ENCODE measurements at regions not wholly inside any gene's neighbourhood (a gene's known extent, or its start where the extent isn't known, plus 50 kb on each side); places are given as distances from the start of the nearest gene placed in this dataset.

DNA sequence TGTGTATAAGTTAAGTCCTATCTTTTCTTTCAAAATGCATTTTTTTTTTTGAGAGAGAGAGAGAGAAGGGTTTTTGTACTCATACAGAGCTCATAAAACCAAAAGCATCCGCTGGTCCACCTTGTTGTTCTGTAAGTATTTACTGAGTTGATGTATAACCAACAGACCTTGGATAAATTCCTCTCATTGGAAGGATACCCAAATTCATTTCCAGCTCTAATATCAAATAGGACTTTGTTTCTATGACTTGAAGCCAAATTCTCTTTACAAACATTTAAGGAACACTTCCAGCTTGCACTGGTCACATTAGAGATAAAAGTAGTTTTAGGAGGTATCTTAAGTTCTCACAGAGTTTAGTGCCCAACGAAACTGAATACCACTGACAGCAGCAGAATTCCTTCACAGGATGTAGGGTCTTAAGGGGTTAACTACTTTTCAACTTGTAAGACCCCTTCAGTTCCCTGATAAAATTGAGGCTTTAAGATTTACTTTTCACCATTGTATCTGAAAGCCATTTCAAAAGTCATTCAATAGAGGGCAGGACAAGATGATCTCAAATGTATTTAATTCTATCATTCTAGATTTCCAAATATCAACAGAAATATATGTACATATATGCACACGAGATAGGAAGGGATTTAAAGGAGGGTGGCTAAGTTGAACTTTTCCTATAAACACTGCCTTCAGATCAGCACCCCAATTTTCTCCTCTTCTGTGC, 1398.5 kb upstream of the CELF4 start:
- ATAC-seq (no peak), DNase-seq (ENCODE audit: low spot score in 2 of 2) (no peak)
- Mint-ChIP-seq H3K36me3 (no peaks in the 10 kb centered on the region), H3K9me3 (no peaks in the 10 kb centered on the region), H3K27ac (no peak overlapping the region)

DNA sequence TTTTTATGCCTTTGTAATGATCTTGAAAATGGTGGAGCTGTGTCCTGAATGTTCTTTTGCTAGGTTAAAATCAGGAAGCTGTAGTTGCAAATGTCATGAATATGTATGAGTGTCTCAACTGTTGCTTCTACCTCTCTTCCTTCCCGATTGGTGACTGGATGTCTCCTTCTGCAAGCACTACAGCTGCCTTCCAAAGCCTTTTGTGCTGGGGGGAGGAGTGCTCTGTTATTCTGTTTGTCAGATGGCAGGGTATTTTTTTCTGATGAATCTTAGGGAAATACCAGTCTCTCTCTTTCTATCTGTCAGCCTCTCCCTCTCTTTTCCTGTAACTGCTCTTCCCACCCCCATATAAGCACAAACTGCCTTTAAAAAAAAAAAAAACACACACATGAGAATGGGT, 1396.3 kb upstream of the CELF4 start:
- H3K27ac Mint-ChIP-seq, result no peak overlapping the region
- ATAC-seq, result no peak
- no peaks in the 10 kb centered on the region for H3K9me3 Mint-ChIP-seq
- H3K36me3 Mint-ChIP-seq, result no peaks in the 10 kb centered on the region
- DNase-seq (ENCODE audit: low spot score in 2 of 2), result no peak

DNA sequence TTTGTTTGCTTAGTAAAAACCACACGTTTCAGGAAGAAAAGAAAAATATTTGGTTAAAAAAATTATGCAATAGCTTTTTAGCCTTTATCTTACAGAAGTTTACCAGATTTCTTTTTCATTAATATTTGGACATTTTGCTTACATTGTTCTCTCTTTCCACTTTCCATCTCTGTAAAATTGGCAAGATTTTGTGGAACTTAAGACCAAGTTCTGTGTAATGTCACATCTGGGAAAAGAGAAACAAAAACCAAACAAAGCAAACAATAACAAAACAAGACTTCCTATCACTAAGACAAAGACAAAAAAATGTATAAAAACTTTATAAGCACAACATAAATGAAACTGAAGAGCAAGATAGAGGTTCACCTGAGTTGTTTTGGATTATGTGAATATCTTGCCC, 1392.1 kb upstream of the CELF4 start:
- no peaks in the 10 kb centered on the region for H3K36me3 Mint-ChIP-seq
- no peak for ATAC-seq
- H3K9me3 Mint-ChIP-seq, result no peaks in the 10 kb centered on the region
- DNase-seq (ENCODE audit: low spot score in 2 of 2), result no peak
- peak overlapping the region in 1 of 2 donors; percentile 13 for H3K27ac Mint-ChIP-seq

DNA sequence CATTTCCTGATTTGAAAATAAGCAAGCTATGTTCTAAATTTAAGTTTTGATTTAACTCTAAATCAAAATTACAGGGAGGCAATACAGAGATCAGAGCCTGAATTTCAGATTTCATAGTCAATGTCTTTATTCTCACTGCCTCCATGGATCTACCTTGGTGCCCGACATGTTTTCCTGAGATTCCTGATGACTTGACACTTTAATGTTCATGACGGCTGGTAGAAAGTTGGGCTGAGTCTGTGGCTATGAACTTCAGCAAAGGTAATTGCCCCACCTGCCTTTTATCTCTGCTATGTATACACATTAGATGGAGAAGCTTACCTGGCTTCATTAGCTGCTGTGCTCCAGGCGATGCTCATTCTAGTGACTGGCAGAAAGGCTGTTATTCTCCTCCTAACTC, 1390.5 kb upstream of the CELF4 start:
- ATAC-seq (no peak), DNase-seq (ENCODE audit: low spot score in 2 of 2) (no peak)
- no peaks in the 10 kb centered on the region for H3K9me3 Mint-ChIP-seq
- no peak overlapping the region for H3K27ac Mint-ChIP-seq
- no peaks in the 10 kb centered on the region for H3K36me3 Mint-ChIP-seq

DNA sequence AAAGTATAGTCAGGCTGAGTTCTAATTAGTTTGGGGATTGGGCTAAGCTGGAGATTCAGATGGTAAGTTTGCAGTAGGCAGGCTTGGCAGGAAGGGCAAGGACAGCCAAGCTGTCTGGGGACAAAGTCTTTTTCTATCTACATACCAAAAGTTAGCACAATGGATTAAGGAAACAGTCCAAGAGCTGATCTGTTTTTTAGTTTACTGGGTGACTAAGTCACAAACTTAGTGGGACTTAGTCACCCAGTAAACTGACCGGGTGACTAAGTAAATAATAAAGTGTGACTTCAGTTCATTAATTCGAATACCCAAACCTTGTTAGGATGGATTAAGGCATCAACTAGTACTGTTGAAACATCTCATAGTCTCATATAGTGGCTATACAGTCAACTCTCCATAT, 1386.0 kb upstream of the CELF4 start:
- DNase-seq (ENCODE audit: low spot score in 2 of 2) (no peak), ATAC-seq (no peak)
- Mint-ChIP-seq H3K9me3 (no peaks in the 10 kb centered on the region), H3K27ac (no peak overlapping the region), H3K36me3 (no peaks in the 10 kb centered on the region)

DNA sequence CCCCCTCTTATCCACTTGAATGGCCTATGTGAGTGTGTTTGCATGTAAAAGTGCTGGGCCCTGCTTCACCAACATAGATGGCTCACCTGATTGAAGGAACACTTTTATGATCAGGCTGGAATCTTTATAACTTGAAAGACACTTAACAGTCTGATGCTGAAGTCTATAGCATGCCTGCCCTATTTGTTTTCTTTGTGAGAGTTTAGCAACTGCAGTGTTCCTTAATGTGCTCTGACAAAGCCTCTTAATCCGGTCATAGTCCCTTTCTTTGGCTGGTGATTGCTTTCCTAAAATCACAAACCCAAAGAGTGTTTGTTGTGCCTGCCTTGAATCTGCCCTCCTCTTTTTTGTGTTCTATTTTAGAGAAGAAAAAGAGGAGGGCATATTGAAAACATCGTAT, 1382.8 kb upstream of the CELF4 start:
- Mint-ChIP-seq H3K9me3 (peaks cover 3 to 7% of the 10 kb centered on the region in 2 donors), H3K27ac (no peak overlapping the region), H3K36me3 (peaks cover 5% of the 10 kb centered on the region in 2 donors)
- DNase-seq (ENCODE audit: low spot score in 2 of 2) (no peak), ATAC-seq (no peak)

DNA sequence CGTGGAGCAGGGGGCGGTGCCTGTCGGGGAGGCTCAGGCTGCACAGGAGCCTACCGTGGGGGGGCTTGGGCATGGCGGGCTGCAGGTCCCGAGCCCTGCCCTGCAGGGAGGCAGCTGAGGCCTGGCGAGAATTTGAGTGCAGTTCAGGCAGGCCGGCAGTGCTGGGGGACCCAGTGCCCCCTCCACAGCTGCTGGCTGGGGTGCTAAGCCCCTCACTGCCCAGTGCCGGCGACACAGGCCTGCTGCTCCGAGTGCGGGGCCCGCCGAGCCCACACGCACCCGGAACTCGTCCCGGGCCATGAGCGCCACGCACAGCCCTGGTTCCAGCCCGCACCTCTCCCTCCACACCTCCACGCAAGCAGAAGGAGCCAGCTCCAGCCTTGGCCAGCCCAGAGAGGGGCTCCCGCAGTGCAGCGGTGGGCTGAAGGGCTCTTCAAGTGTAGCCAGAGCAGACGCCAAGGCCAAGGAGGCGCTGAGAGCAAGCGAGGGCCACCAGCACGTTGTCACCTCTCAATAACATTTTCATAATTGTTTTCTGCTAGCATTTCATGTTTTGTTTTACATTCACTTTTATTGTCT, 1378.9 kb upstream of the CELF4 start:
- DNase-seq (ENCODE audit: low spot score in 2 of 2) (no peak), ATAC-seq (no peak)
- Mint-ChIP-seq H3K36me3 (peaks cover 20 to 25% of the 10 kb centered on the region in 2 donors), H3K27ac (no peak overlapping the region), H3K9me3 (peaks cover 21 to 25% of the 10 kb centered on the region in 2 donors)

DNA sequence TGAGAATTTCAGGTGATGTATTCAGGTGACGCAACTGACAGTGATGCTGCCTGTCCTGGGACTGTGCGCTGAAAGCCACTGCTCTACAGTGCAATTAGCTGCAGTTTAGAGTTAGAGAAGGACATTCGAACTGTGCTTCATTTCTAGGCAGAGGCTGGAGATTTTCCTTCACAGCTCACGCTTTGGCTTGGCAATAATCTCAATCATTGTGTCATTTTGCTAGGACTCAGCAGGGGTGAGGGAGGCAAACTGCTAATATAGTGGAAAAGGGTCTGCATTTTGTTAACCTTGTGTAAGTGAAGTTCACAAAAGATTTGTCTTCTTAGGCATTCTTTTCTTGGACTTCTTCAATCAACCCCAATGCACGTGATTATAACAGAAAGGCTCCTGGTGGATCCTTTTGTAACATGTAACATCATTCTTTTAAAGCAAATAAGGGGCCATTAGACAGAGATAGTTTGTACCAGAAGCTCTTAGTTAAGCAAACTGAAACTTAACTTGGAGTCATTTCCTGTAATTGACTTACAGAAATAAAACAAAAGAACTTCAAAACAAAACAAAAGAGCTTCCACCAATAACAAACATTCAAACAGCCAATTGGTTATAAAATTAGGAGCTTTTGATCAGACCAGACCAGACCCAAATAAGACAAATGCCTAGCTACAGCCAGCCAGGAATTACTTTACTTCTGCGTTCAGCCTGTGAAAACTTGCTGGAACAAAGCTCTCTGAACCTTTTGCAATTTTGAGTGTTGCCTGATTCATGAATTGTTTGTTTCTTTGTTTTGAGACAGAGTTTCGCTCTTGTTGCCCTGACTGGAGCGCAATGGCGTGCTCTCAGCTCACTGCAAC, 1376.3 kb upstream of the CELF4 start:
- ATAC-seq, result peak in 1 of 2 donors; percentile 14
- peaks cover 20 to 44% of the 10 kb centered on the region in 2 donors for H3K36me3 Mint-ChIP-seq
- peak overlapping the region; percentile 87 to 98 for H3K27ac Mint-ChIP-seq
- peaks cover 21 to 35% of the 10 kb centered on the region in 2 donors for H3K9me3 Mint-ChIP-seq
- DNase-seq (ENCODE audit: low spot score in 2 of 2), result no peak

DNA sequence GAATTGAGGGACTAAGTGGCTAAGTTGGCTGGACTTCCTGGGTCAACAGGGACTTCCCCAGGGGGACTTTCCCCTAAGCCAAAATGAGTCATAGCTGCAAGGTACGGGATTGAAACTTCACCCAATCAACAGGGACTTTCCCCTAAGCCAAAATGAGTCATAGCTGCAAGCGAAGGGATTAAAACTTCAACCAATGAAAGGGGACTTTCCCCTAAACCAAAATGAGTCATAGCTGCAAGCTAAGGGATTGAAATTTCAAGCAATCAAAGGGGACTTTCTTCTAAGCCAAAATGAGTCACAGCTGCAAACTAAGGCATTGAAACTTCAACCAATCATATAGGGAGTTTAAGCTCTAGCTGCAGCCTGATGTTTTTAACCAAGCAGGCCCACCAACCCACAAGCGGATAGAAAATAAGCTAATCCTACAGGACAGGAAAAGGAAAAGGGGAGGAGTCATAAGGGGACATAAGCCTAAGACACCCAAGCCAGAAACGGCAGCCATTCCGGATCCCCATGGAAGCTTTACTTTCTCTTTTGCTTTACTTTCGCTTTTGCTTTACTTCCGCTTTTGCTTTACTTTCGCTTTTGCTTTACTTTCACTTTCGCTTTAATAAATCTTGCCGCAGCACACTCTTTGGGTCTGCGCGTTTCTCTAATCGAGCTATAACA, 1375.4 kb upstream of the CELF4 start:
- DNase-seq (ENCODE audit: low spot score in 2 of 2), result peak; percentile 48 to 73
- peak; percentile 89 to 90 for ATAC-seq
- Mint-ChIP-seq H3K27ac (peak overlapping the region; percentile 87 to 98), H3K9me3 (peaks cover 21 to 33% of the 10 kb centered on the region in 2 donors), H3K36me3 (peaks cover 20 to 44% of the 10 kb centered on the region in 2 donors)

DNA sequence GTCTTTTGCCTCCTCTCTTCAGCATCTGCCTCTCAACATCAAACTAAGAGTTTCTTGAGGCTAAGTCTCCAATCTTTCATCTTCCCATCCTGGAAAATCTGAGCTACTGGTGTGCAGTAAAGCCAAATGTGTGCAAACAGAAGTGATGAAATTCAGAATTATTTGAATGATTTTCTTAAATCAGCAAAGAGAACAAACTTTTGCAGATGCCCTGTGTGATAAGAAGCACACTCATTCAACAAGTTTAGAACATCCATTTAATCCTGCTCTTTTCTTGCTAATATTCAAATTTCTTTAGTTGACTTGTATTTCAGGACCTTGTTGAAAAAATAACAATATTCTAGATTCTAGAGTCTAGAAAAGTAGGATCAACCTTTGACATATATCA, 1374.9 kb upstream of the CELF4 start:
- ATAC-seq, result peak in 1 of 2 donors; percentile 54
- Mint-ChIP-seq H3K36me3 (peaks cover 20 to 44% of the 10 kb centered on the region in 2 donors), H3K9me3 (peaks cover 21 to 33% of the 10 kb centered on the region in 2 donors), H3K27ac (peak overlapping the region; percentile 87)
- no peak for DNase-seq (ENCODE audit: low spot score in 2 of 2)

DNA sequence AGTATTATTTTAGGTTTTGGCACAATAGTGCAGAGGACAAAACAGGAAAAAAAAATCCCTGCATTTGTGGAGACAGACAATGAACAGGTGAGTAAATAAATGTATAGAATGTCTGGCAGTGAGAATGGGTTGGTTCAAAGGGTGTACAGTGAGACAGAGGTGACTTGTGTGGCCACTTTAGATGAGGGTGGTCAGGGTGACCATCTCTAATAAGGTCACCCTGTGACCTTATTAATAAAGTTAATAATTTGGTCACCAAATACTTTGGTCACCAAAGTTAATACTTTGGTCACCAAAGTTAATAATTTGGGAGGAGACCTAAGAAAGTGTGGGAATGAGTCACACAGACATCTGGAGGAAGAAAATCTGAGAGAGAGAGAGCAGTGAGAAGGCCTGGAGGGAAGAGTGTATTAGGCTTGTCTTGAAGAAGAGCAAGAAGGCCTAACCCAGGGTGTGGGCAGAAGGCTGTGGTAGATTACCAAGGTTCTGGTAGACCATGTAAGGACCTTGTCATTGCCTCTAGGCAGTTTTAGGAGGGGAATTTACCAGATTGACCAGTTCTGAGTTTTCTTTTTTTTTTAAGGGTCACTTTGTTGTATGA, 1368.4 kb upstream of the CELF4 start:
- Mint-ChIP-seq H3K9me3 (peaks cover 7 to 24% of the 10 kb centered on the region in 2 donors), H3K27ac (no peak overlapping the region), H3K36me3 (peaks cover 7 to 29% of the 10 kb centered on the region in 2 donors)
- ATAC-seq (no peak), DNase-seq (ENCODE audit: low spot score in 2 of 2) (no peak)

DNA sequence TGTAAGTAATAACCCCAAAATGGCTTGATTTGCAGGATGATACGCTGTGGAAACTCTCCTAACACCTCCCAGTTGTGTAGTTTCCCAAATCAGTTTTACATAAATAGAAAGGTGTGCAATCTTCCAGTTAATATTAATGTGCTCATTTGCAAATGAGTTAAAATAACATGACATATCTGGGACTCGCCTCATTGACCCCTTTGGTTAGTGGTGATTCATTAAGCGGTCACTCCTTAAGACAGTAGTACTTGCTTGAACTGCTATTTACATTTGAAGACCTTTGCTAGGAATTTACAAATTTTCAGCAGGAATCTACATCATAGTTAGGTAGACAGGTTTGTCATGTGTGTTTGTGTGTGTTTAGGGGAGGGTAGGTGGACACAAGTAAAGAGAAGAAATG, 1367.7 kb upstream of the CELF4 start:
- peaks cover 7 to 22% of the 10 kb centered on the region in 2 donors for H3K36me3 Mint-ChIP-seq
- no peak for DNase-seq (ENCODE audit: low spot score in 2 of 2)
- H3K27ac Mint-ChIP-seq, result no peak overlapping the region
- peaks cover 7 to 17% of the 10 kb centered on the region in 2 donors for H3K9me3 Mint-ChIP-seq
- ATAC-seq, result peak in 1 of 2 donors; percentile 16

DNA sequence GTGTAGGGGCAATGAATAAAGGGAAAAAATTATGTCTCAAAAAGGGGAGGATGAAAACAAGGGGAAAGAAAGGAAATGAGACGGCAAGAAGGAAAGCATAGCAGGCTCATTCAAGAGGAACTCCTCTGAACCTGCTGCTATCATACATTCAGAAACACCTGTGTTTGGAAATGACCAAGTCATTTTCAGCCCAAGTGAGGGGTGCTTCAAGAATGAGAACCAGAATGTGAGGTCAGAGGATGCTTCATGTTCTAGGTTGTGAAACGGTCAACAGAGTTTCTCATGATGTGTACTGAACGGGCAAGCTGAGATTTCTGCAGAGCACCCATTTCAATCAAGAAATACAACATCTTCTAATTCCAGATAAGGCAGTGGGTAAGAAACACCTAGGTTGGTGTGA, 1367.2 kb upstream of the CELF4 start:
- peaks cover 7 to 16% of the 10 kb centered on the region in 2 donors for H3K36me3 Mint-ChIP-seq
- no peak for ATAC-seq
- peaks cover 7 to 17% of the 10 kb centered on the region in 2 donors for H3K9me3 Mint-ChIP-seq
- no peak for DNase-seq (ENCODE audit: low spot score in 2 of 2)
- H3K27ac Mint-ChIP-seq, result no peak overlapping the region

DNA sequence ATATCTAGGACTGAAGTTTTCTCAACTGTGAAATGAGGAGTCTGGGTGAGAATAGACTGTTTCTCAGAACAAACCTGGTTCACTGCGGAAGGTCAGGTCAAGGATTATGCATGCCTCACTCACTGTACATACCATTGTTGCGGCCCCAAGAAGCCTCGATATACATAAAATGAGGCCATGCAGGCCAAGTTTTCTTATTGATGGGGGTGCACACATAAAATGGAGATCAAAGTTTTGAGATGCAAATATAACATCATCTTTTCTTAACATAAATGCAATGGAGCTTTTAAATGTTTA, 1366.1 kb upstream of the CELF4 start:
- ATAC-seq (no peak), DNase-seq (ENCODE audit: low spot score in 2 of 2) (no peak)
- H3K36me3 Mint-ChIP-seq, result peaks cover 7 to 15% of the 10 kb centered on the region in 2 donors
- no peak overlapping the region for H3K27ac Mint-ChIP-seq
- H3K9me3 Mint-ChIP-seq, result peaks cover 7 to 11% of the 10 kb centered on the region in 2 donors

DNA sequence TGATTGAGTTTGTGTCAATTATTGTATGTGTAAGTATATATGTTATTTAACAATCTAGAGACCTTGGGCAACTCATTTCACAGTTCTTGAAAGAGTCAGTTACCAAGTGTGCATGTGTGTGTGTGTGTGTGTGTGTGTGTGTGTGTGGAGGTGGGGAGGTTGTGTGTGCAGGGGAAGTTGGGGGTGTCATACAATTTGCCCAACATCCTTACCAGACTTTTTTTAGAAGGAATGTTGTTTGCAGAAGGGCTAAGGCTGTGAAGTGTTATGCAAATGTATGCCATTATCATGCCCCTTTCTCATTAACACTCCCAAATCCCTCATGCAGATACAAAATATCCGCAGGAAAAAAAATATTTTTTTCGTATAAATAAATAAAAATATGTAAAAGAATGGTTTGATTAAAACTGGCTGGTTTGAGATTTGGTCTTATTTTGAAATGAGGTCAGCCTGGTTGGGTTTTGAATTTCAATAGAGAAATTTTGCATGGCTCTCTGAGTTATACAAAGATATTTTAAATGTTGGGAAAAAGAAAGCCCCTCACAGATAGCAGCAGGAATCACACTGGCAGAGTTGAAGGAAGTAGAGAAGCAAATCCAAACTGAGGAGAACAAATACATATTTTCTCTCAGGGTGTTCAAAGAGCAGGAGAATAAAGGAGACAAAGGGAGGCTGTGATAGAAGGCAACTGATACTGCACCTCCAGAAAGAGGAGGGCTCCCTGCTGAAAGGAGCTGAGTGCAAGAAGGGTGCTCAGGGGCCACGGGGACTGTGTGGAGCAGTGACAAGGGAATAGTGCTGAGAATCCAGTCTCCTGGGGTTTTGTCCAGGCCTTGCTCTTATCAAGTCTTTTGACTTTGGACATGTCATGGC, 1365.5 kb upstream of the CELF4 start:
- ATAC-seq, result no peak
- H3K9me3 Mint-ChIP-seq, result peaks cover 7 to 11% of the 10 kb centered on the region in 2 donors

DNA sequence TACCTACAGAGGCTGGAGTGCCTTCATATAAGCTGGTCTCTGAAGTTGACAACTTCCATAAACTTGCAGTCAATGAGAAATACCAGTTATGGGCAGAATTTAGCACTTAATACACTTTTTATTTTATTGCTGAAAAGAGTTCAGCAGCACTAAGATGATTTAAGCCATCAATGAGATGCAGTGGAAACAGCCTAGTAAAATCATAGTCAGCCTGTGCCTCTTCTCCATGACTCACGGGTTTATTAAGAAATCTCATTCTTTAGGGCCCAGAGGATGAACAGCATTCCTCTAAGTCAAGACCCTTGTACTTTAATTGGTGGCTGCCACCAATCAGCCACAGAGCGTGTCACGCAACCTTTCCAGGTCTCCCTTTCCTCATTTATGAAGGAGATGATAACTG, 1357.9 kb upstream of the CELF4 start:
- ATAC-seq (no peak), DNase-seq (ENCODE audit: low spot score in 2 of 2) (no peak)
- Mint-ChIP-seq H3K36me3 (peaks cover 0 to 4% of the 10 kb centered on the region in 2 donors), H3K9me3 (peaks cover 0 to 4% of the 10 kb centered on the region in 2 donors), H3K27ac (no peak overlapping the region)

More for the DNA sequence above, 1365.5 kb upstream of the CELF4 start:
- peaks cover 7 to 15% of the 10 kb centered on the region in 2 donors for H3K36me3 Mint-ChIP-seq
- H3K27ac Mint-ChIP-seq, result no peak overlapping the region
- DNase-seq (ENCODE audit: low spot score in 2 of 2), result no peak

Data from activated naive CD4-positive, alpha-beta T cell treated with anti-CD3 and anti-CD28 coated beads, Interleukin-2, amount 50 U/mL, for 72 hours (primary cell).